ENCODE measurements at regions not wholly inside any gene's neighbourhood (a gene's known extent, or its start where the extent isn't known, plus 50 kb on each side); places are given as distances from the start of the nearest gene placed in this dataset.

DNA sequence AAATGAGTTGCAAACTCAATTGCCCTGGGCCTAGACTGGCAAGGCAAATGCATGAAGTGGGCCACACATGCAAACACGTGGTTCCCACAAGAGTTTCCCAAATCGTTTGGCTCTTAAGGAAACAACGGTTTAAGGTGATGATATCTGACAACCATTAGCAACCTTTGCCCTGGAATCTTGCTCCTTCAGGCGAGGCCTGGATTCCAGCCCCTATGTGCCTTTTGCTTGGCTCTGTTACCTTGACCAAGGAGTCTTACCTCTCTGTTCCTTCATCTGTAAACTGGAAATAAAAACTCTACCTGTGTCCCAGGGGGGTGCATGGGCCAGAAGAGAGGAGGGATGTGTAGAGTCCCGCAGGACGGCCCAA is 72.1 kb upstream of the CASZ1 start:
- Histone ChIP-seq H3K27ac (ENCODE audit: low read depth in 1 of 2, low read length in 2 of 2) (no peak overlapping the region), H3K27me3 (ENCODE audit: control insufficient read depth in 4 of 4, insufficient read depth in 4 of 4, low read length in 3 of 4) (peaks cover 0 to 2% (median 0%) of the 10 kb centered on the region in 4 donors), H3K4me3 (ENCODE audit: low read depth in 1 of 3, low read length in 3 of 3) (no peak overlapping the region), H3K9ac (ENCODE audit: low read depth in 1 of 2, low read length in 2 of 2) (no peak overlapping the region), H3K4me1 (ENCODE audit: control insufficient read depth in 4 of 4, insufficient read depth in 4 of 4, low read length in 3 of 4) (peaks cover 3 to 16% (median 13%) of the 10 kb centered on the region in 4 donors), H3K36me3 (ENCODE audit: control insufficient read depth in 4 of 4, insufficient read depth in 3 of 4, low read depth in 1 of 4, low read length in 3 of 4) (no peaks in the 10 kb centered on the region), H3K9me3 (ENCODE audit: control insufficient read depth in 4 of 4, low read length in 3 of 4) (no peaks in the 10 kb centered on the region)
- no peak for DNase-seq (ENCODE audit: low spot score)
- WGBS: 77% methylated on average over 6 of the region's 6 CpGs
- TF ChIP-seq YY1 (IDR thresholded peaks at IDR 0.05) (no peak), NR2F2 (IDR thresholded peaks at IDR 0.05) (no peak), EGR1 (IDR thresholded peaks at IDR 0.05; ENCODE audit: low read depth in 2 of 2) (no peak), JUND (IDR thresholded peaks at IDR 0.05) (no peak), FOXA1 (IDR thresholded peaks at IDR 0.05) (no peak), FOXA2 (IDR thresholded peaks at IDR 0.05) (no peak), GABPA (IDR thresholded peaks at IDR 0.05 in 1 of 2, conservative IDR thresholded peaks at IDR 0.05 in 1 of 2) (no peak), HNF4A (conservative IDR thresholded peaks at IDR 0.05) (no peak), ZBTB33 (IDR thresholded peaks at IDR 0.05) (no peak), RAD21 (IDR thresholded peaks at IDR 0.05) (no peak), SP1 (IDR thresholded peaks at IDR 0.05) (no peak), HNF4G (IDR thresholded peaks at IDR 0.05) (no peak)
- TF ChIP-seq, protein P1, sequence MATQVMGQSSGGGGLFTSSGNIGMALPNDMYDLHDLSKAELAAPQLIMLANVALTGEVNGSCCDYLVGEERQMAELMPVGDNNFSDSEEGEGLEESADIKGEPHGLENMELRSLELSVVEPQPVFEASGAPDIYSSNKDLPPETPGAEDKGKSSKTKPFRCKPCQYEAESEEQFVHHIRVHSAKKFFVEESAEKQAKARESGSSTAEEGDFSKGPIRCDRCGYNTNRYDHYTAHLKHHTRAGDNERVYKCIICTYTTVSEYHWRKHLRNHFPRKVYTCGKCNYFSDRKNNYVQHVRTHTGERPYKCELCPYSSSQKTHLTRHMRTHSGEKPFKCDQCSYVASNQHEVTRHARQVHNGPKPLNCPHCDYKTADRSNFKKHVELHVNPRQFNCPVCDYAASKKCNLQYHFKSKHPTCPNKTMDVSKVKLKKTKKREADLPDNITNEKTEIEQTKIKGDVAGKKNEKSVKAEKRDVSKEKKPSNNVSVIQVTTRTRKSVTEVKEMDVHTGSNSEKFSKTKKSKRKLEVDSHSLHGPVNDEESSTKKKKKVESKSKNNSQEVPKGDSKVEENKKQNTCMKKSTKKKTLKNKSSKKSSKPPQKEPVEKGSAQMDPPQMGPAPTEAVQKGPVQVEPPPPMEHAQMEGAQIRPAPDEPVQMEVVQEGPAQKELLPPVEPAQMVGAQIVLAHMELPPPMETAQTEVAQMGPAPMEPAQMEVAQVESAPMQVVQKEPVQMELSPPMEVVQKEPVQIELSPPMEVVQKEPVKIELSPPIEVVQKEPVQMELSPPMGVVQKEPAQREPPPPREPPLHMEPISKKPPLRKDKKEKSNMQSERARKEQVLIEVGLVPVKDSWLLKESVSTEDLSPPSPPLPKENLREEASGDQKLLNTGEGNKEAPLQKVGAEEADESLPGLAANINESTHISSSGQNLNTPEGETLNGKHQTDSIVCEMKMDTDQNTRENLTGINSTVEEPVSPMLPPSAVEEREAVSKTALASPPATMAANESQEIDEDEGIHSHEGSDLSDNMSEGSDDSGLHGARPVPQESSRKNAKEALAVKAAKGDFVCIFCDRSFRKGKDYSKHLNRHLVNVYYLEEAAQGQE (IDR thresholded peaks at IDR 0.05): no peak

GRCh38 chr1:10869933-10870332 is 73.5 kb upstream of the CASZ1 start:
- H3K4me1 ChIP-seq (ENCODE audit: control insufficient read depth in 4 of 4, insufficient read depth in 4 of 4, low read length in 3 of 4): peaks cover 3 to 7% (median 6%) of the 10 kb centered on the region in 4 donors
- TF ChIP-seq ZBTB33 (IDR thresholded peaks at IDR 0.05) (no peak), TAF1 (conservative IDR thresholded peaks at IDR 0.05) (no peak), RXRA (IDR thresholded peaks at IDR 0.05) (no peak), EGR1 (IDR thresholded peaks at IDR 0.05; ENCODE audit: low read depth in 2 of 2) (no peak), HNF4A (conservative IDR thresholded peaks at IDR 0.05) (no peak)
- TF ChIP-seq, protein P1 (IDR thresholded peaks at IDR 0.05): no peak
- TF ChIP-seq, protein P2, sequence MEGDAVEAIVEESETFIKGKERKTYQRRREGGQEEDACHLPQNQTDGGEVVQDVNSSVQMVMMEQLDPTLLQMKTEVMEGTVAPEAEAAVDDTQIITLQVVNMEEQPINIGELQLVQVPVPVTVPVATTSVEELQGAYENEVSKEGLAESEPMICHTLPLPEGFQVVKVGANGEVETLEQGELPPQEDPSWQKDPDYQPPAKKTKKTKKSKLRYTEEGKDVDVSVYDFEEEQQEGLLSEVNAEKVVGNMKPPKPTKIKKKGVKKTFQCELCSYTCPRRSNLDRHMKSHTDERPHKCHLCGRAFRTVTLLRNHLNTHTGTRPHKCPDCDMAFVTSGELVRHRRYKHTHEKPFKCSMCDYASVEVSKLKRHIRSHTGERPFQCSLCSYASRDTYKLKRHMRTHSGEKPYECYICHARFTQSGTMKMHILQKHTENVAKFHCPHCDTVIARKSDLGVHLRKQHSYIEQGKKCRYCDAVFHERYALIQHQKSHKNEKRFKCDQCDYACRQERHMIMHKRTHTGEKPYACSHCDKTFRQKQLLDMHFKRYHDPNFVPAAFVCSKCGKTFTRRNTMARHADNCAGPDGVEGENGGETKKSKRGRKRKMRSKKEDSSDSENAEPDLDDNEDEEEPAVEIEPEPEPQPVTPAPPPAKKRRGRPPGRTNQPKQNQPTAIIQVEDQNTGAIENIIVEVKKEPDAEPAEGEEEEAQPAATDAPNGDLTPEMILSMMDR (IDR thresholded peaks at IDR 0.05; ENCODE audit: low read depth, low read length, missing input control): no peak
- H3K27ac ChIP-seq (ENCODE audit: low read depth in 1 of 2, low read length in 2 of 2): no peak overlapping the region
- no peak overlapping the region for H3K9ac ChIP-seq (ENCODE audit: low read depth in 1 of 2, low read length in 2 of 2)
- no peak overlapping the region for H3K4me3 ChIP-seq (ENCODE audit: low read depth in 1 of 3, low read length in 3 of 3)
- no peaks in the 10 kb centered on the region for H3K36me3 ChIP-seq (ENCODE audit: control insufficient read depth in 4 of 4, insufficient read depth in 3 of 4, low read depth in 1 of 4, low read length in 3 of 4)
- WGBS: 40% methylated on average over 1 of the region's 1 CpG
- DNase-seq (ENCODE audit: low spot score): no peak
- H3K9me3 ChIP-seq (ENCODE audit: control insufficient read depth in 4 of 4, low read length in 3 of 4): no peaks in the 10 kb centered on the region
- peaks cover 0 to 2% (median 0%) of the 10 kb centered on the region in 4 donors for H3K27me3 ChIP-seq (ENCODE audit: control insufficient read depth in 4 of 4, insufficient read depth in 4 of 4, low read length in 3 of 4)
